Osteocyte (in vitro differentiated cells): ENCODE measurements at regions not wholly inside any gene's neighbourhood (a gene's known extent, or its start where the extent isn't known, plus 50 kb on each side); places are given as distances from the start of the nearest gene placed in this dataset.
"Not testable (repeated sequence)": the region's sequence is repeated elsewhere in the genome, so short reads cannot be mapped to it uniquely, and the experiment has no call there.

Experiments used
- DNase-seq: peaks from one replicate; pipeline ENCODE4 v3.0.0; 2021; ENCODE audit warnings: mixed read lengths; ENCODE audit not compliant: unreplicated experiment; ENCODE audit errors: extremely low spot score
- H3K27ac Mint-ChIP-seq: one replicate; pipeline ENCODE4 v1.8.0; 2021; ENCODE audit warnings: mild to moderate bottlenecking, mixed read lengths; ENCODE audit not compliant: unreplicated experiment
- H3K27me3 Mint-ChIP-seq: one replicate; pipeline ENCODE4 v1.8.0; 2021; ENCODE audit warnings: mixed read lengths; ENCODE audit not compliant: unreplicated experiment
- H3K36me3 Mint-ChIP-seq: one replicate; pipeline ENCODE4 v1.8.0; 2021; ENCODE audit warnings: mixed read lengths; ENCODE audit not compliant: unreplicated experiment
- H3K4me1 Mint-ChIP-seq: one replicate; pipeline ENCODE4 v1.8.0; 2021; ENCODE audit warnings: mixed read lengths; ENCODE audit not compliant: unreplicated experiment
- H3K4me3 Mint-ChIP-seq: one replicate; pipeline ENCODE4 v1.8.0; 2021; ENCODE audit warnings: mild to moderate bottlenecking, moderate library complexity, mixed read lengths; ENCODE audit not compliant: unreplicated experiment
- H3K9me3 Mint-ChIP-seq: one replicate; pipeline ENCODE4 v1.8.0; 2021; ENCODE audit warnings: mixed read lengths; ENCODE audit not compliant: unreplicated experiment
- TF ChIP-seq, protein P1 (sequence below): fragments of 200-600 bp; sonication (generic); IDR thresholded peaks from 2 replicates; pipeline ENCODE4 v1.5.0; 2021; ENCODE audit warnings: antibody characterized with exemption, mild to moderate bottlenecking, moderate library complexity

DNA sequence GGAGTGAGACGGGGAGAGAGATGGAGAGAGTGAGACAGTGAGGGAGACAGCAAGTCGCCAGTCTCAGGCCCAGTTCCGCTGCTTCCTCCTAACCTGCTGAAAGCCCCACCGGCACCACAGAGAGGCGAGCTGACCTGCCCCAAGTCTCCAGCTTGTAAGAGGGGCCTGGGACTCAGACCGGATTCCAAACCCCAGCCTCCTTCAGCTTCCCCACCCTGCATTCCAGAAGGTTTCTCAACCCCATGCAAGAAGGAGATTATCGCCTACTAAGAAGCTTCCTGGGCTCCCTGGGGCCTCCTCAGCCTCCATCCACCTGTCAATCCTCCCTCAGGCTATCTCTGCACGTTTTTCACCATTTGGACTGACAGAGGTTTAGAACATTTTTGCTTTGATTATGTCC, 173.1 kb upstream of the RAB6C start:
- Mint-ChIP-seq H3K4me3 (no peak overlapping the region), H3K9me3 (no peaks in the 10 kb centered on the region), H3K36me3 (no peaks in the 10 kb centered on the region), H3K27ac (no peak overlapping the region), H3K4me1 (no peaks in the 10 kb centered on the region), H3K27me3 (peaks cover 2% of the 10 kb centered on the region)
- TF ChIP-seq, protein P1, sequence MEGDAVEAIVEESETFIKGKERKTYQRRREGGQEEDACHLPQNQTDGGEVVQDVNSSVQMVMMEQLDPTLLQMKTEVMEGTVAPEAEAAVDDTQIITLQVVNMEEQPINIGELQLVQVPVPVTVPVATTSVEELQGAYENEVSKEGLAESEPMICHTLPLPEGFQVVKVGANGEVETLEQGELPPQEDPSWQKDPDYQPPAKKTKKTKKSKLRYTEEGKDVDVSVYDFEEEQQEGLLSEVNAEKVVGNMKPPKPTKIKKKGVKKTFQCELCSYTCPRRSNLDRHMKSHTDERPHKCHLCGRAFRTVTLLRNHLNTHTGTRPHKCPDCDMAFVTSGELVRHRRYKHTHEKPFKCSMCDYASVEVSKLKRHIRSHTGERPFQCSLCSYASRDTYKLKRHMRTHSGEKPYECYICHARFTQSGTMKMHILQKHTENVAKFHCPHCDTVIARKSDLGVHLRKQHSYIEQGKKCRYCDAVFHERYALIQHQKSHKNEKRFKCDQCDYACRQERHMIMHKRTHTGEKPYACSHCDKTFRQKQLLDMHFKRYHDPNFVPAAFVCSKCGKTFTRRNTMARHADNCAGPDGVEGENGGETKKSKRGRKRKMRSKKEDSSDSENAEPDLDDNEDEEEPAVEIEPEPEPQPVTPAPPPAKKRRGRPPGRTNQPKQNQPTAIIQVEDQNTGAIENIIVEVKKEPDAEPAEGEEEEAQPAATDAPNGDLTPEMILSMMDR, result no peak
- no peak for DNase-seq

DNA sequence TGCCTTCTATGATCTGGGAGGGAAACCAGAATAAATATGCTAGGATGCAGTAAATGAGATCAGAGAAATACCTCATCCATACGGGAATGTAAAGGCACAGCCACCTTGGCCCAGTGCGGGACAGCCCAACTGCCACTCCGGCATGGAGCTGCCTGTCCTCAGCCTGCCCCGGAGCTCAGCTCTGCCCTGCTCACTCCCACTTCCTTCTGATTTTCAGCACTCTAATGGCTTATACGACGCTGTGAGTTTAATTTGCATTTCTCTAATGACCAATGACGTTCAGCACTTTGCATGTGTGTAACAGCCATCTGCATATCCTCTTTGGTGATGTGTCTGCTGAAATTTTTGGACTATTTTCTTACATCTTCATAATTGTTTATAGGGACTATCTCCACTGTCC, 172.5 kb upstream of the RAB6C start:
- TF ChIP-seq, protein P1, result no peak
- H3K9me3 Mint-ChIP-seq, result no peaks in the 10 kb centered on the region
- no peak overlapping the region for H3K27ac Mint-ChIP-seq
- H3K36me3 Mint-ChIP-seq, result no peaks in the 10 kb centered on the region
- H3K4me1 Mint-ChIP-seq, result no peaks in the 10 kb centered on the region
- DNase-seq, result no peak
- peaks cover 2% of the 10 kb centered on the region for H3K27me3 Mint-ChIP-seq
- no peak overlapping the region for H3K4me3 Mint-ChIP-seq

DNA sequence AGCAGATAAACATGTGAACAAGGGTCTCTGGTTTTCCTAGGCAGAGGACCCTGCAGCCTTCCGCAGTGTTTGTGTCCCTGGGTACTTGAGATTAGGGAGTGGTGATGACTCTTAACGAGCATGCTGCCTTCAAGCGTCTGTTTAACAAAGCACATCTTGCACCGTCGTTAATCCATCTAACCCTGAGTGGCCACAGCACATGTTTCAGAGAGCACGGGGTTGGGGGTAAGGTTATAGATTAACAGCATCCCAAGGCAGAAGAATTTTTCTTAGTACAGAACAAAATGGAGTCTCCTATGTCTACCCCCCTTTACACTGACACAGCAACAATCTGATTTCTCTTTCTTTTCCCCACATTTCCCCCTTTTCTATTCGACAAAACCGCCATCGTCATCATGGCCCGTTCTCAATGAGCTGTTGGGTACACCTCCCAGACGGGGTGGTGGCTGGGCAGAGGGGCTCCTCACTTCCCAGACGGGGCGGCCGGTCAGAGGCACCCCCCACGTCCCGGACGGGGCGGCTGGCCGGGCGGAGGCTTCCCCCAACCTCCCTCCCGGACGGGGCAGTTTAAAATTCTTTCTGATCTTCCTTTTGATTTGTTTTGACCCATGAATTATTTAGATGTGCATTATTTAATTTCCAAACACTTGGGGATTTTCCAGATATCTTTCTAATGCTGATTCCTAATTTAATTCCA, 171.7 kb upstream of the RAB6C start:
- H3K4me3 Mint-ChIP-seq, H3K27ac Mint-ChIP-seq, H3K9me3 Mint-ChIP-seq, DNase-seq, H3K27me3 Mint-ChIP-seq, H3K4me1 Mint-ChIP-seq, H3K36me3 Mint-ChIP-seq: not testable (repeated sequence)

GRCh38 chr2:129810521-129810920, 168.9 kb upstream of the RAB6C start:
- peaks cover 2% of the 10 kb centered on the region for H3K27me3 Mint-ChIP-seq
- peaks cover 13% of the 10 kb centered on the region for H3K9me3 Mint-ChIP-seq
- H3K27ac Mint-ChIP-seq, result no peak overlapping the region

GRCh38 chr2:129812071-129812470, 167.4 kb upstream of the RAB6C start:
- Mint-ChIP-seq H3K27me3 (peaks cover 2% of the 10 kb centered on the region), H3K36me3 (no peaks in the 10 kb centered on the region), H3K4me1 (no peaks in the 10 kb centered on the region), H3K4me3 (no peak overlapping the region), H3K27ac (no peak overlapping the region), H3K9me3 (peaks cover 13% of the 10 kb centered on the region)
- no peak for DNase-seq
- TF ChIP-seq, protein P1, result no peak

More at GRCh38 chr2:129810521-129810920, 168.9 kb upstream of the RAB6C start:
- no peak overlapping the region for H3K4me3 Mint-ChIP-seq
- no peaks in the 10 kb centered on the region for H3K36me3 Mint-ChIP-seq
- DNase-seq, result no peak
- TF ChIP-seq, protein P1, result no peak
- no peaks in the 10 kb centered on the region for H3K4me1 Mint-ChIP-seq
